ENCODE measurements at regions not wholly inside any gene's neighbourhood (a gene's known extent, or its start where the extent isn't known, plus 50 kb on each side); places are given as distances from the start of the nearest gene placed in this dataset.

- TF ChIP-seq CTCF (IDR thresholded peaks at IDR 0.05; ENCODE audit: insufficient read depth, low read depth, low read length) (no peak), EZH2 (IDR thresholded peaks at IDR 0.05; ENCODE audit: insufficient read depth, low read length) (no peak)
Observed at GRCh38 chr2:156745619-156746018, 309.4 kb downstream of the GPD2 start.

Measured in astrocyte (in vitro differentiated cells and primary cell).